ENCODE measurements at regions not wholly inside any gene's neighbourhood (a gene's known extent, or its start where the extent isn't known, plus 50 kb on each side); places are given as distances from the start of the nearest gene placed in this dataset.

DNA sequence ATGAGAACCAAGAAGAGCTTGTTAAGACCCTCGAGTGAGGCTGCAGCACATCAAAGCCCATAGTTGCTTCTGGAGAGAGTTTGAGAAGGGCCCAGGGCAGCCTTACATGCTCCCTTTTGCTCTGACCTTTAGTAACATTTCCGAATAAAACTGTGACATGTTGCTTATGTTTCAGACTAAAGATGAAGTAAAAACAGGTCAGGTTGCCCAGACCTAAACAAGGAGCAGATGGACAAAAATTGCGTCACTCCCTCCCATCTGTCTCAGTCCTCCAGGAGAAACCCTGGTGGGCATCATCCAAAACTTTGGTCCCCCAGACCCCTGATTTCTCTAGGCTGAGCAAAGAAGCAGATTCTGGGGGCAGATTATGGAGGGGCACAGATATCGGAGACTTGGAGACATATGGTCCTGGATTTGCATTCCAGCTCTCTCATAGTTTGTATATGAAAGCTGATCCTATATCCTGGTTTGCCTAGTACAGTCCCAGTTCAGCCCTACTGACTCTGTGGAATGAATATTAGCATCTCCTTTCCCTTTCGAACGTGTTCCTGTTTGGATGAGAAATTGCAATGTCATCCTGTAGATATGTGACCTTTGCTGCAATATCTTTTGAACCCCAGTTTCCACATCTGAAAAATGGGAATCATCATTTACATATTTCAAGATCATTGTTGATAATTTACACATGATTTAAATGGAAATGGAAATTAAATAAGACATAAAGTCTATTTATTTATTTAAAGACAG lies 304.9 kb upstream of the USP24 start:
- no peak for TF ChIP-seq CTCF (IDR thresholded peaks at IDR 0.05; ENCODE audit: low read depth, low read length)
- no peak for TF ChIP-seq EZH2phosphoT487 (IDR thresholded peaks at IDR 0.05; ENCODE audit: low read depth)

Data from OCI-LY3 (cell line).